ENCODE measurements at regions not wholly inside any gene's neighbourhood (a gene's known extent, or its start where the extent isn't known, plus 50 kb on each side); places are given as distances from the start of the nearest gene placed in this dataset.
A peak's percentile ranks its signal among the peaks of the same experiment; 100 is the strongest.

- H3K27ac ChIP-seq (ENCODE audit: low read length), result no peak overlapping the region
- H3K27me3 ChIP-seq (ENCODE audit: control insufficient read depth, insufficient read depth, low read length), result peaks cover 57% of the 10 kb centered on the region
- 0% methylated on average over 1 of the region's 4 CpGs for WGBS (ENCODE audit: insufficient coverage)
- peak; percentile 91 for DNase-seq
- H3K4me3 ChIP-seq (ENCODE audit: low read length), result no peak overlapping the region
- no peaks in the 10 kb centered on the region for H3K9me3 ChIP-seq (replicated peaks; ENCODE audit: control insufficient read depth, low read depth, low read length)
- peaks cover 14% of the 10 kb centered on the region for H3K4me1 ChIP-seq (ENCODE audit: control insufficient read depth, insufficient read depth, low read length)
- no peaks in the 10 kb centered on the region for H3K36me3 ChIP-seq (ENCODE audit: control insufficient read depth, insufficient read depth, low read length)
Measured at GRCh38 chr11:133712051-133712560, 133.2 kb downstream of the SPATA19 start.

DNA sequence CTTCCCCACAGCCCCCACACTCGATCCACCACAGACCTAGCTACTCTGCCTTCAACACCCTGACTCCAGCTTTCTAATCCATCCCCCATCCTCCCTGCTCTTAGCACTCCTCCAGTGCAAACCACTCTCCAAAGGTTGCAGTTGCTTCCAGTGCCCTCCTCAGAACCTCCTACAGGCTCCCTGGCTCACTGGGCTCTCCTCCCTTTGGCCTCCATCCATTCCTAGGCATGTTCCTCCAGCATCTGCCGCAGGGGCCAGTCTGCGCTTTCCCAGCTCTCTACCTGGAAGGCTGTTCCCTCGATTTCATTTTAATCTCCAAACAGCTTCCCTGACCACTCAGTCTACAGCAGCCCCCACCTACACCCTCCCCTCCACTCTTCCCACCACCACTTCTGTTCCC, 133.8 kb downstream of the SPATA19 start:
- Histone ChIP-seq H3K27me3 (ENCODE audit: control insufficient read depth, insufficient read depth, low read length) (peaks cover 52% of the 10 kb centered on the region), H3K4me3 (ENCODE audit: low read length) (no peak overlapping the region), H3K27ac (ENCODE audit: low read length) (no peak overlapping the region), H3K4me1 (ENCODE audit: control insufficient read depth, insufficient read depth, low read length) (peaks cover 14% of the 10 kb centered on the region), H3K9me3 (replicated peaks; ENCODE audit: control insufficient read depth, low read depth, low read length) (no peaks in the 10 kb centered on the region), H3K36me3 (ENCODE audit: control insufficient read depth, insufficient read depth, low read length) (no peaks in the 10 kb centered on the region)
- 35% methylated on average over 4 of the region's 4 CpGs for WGBS (ENCODE audit: insufficient coverage)
- peak; percentile 2 for DNase-seq

DNA sequence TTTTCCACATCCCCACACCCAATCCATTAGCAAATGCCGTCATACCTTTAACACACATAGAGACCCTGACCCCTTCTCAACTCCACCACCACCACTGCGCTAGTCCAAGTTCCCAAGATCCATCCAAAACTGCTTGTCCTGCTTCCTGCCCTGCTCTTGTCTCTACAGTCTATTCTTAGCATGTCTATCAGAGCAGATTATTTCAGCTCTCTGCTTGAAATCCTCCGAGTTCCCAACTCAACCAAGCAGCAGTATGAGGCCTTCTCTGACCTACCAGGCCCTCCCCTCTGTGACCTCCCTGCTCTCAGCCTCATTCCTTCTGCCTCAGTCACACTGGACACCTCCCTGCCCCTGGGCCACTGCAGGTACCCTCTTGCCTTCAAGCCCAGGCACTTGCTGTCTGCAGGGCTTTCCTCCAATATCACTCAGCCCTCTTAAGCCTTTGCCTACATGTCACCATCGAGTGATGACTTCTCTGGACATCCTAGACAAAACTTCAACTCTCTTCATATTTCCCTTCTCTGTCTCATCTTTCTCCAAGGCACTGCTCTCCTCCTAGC, 134.6 kb downstream of the SPATA19 start:
- DNase-seq, result no peak

GRCh38 chr11:133710241-133710640, 135.1 kb downstream of the SPATA19 start:
- 89% methylated on average over 3 of the region's 3 CpGs for WGBS (ENCODE audit: insufficient coverage)
- no peaks in the 10 kb centered on the region for H3K9me3 ChIP-seq (replicated peaks; ENCODE audit: control insufficient read depth, low read depth, low read length)
- H3K27ac ChIP-seq (ENCODE audit: low read length), result no peak overlapping the region
- peaks cover 14% of the 10 kb centered on the region for H3K4me1 ChIP-seq (ENCODE audit: control insufficient read depth, insufficient read depth, low read length)
- DNase-seq, result no peak
- H3K27me3 ChIP-seq (ENCODE audit: control insufficient read depth, insufficient read depth, low read length), result peaks cover 48% of the 10 kb centered on the region
- no peaks in the 10 kb centered on the region for H3K36me3 ChIP-seq (ENCODE audit: control insufficient read depth, insufficient read depth, low read length)
- H3K4me3 ChIP-seq (ENCODE audit: low read length), result no peak overlapping the region

More for the DNA sequence above, 134.6 kb downstream of the SPATA19 start:
- H3K4me1 ChIP-seq (ENCODE audit: control insufficient read depth, insufficient read depth, low read length), result peaks cover 14% of the 10 kb centered on the region
- peaks cover 51% of the 10 kb centered on the region for H3K27me3 ChIP-seq (ENCODE audit: control insufficient read depth, insufficient read depth, low read length)
- H3K9me3 ChIP-seq (replicated peaks; ENCODE audit: control insufficient read depth, low read depth, low read length), result no peaks in the 10 kb centered on the region
- WGBS (ENCODE audit: insufficient coverage), result 75% methylated on average over 4 of the region's 4 CpGs
- no peak overlapping the region for H3K4me3 ChIP-seq (ENCODE audit: low read length)
- H3K27ac ChIP-seq (ENCODE audit: low read length), result no peak overlapping the region
- H3K36me3 ChIP-seq (ENCODE audit: control insufficient read depth, insufficient read depth, low read length), result no peaks in the 10 kb centered on the region

DNA sequence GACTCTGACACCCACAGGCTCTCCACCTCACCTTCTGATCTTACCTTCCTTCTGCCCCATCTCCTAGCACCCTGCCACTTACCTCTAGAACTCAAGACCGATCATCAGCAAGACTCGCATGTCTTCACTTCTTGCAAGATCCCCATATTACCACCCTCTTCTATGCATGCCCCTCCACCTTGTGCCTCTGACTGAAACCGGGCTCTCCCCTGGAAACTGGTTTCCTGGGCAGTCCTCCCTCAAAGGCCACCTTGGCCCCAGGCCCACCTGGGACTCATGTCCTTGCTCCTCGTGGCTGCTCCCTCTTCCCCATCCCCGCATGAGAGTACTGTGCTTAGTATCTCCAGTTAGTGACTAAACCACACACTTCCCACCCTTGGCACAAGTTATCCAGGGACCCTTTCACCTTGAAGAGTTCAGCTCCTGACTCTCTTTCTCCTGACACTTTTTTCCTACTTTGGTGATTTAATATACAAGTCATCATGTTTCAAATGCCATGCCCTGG, 136.7 kb downstream of the SPATA19 start:
- Histone ChIP-seq H3K36me3 (ENCODE audit: control insufficient read depth, insufficient read depth, low read length) (no peaks in the 10 kb centered on the region), H3K4me3 (ENCODE audit: low read length) (no peak overlapping the region), H3K27ac (ENCODE audit: low read length) (no peak overlapping the region), H3K27me3 (ENCODE audit: control insufficient read depth, insufficient read depth, low read length) (peaks cover 36% of the 10 kb centered on the region), H3K9me3 (replicated peaks; ENCODE audit: control insufficient read depth, low read depth, low read length) (no peaks in the 10 kb centered on the region), H3K4me1 (ENCODE audit: control insufficient read depth, insufficient read depth, low read length) (peaks cover 14% of the 10 kb centered on the region)
- WGBS (ENCODE audit: insufficient coverage), result 86% methylated on average over 5 of the region's 5 CpGs
- no peak for DNase-seq

DNA sequence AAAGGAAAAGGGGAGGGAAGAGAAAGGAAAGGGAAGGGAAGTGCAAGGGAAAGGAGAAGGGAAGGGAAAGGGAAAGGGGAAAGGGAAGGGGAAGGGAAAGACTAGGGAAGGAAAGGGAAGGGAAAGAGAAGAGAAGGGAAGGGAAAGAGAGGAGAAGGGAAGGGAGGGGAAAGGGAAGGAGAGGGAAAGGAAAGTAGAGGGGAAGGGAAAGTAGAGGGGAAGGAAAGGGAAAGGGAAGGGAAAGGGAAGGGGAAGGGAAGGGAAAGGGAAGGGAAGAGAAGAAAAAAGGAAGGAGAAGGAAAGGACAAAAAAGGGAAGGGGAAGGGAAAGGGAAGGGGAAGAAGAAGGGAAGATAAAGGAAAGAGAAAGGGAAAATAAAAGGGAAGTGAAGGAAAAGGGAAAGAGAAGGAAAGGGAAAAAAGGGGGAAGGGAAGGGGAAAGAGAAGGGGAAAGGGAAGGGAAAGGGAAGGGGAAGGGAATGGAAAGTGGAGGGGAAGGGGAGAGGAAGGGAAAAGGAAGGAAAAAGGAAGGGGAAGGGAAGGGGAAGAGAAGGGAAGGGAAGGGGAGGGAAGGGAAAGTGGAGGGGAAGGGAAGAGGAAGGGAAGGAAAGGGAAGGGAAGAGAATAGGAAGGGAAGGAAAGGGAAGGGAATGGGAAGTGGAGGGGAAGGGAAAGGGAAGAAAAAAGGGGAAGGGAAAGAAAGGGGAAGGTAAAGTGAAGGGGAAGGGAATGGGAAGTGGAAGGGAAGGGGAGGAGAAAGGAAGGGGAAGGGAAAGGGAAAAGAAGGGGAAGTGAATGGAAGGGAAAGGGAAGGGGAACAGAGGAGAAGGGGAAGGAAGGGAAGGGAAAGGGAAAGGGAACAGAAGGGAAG, 138.2 kb downstream of the SPATA19 start:
- Histone ChIP-seq H3K9me3 (replicated peaks; ENCODE audit: control insufficient read depth, low read depth, low read length) (no peaks in the 10 kb centered on the region), H3K27ac (ENCODE audit: low read length) (no peak overlapping the region), H3K4me1 (ENCODE audit: control insufficient read depth, insufficient read depth, low read length) (peaks cover 7% of the 10 kb centered on the region), H3K36me3 (ENCODE audit: control insufficient read depth, insufficient read depth, low read length) (no peaks in the 10 kb centered on the region), H3K27me3 (ENCODE audit: control insufficient read depth, insufficient read depth, low read length) (peaks cover 30% of the 10 kb centered on the region), H3K4me3 (ENCODE audit: low read length) (no peak overlapping the region)
- DNase-seq, result no peak

- no CpG with 5 or more reads among the region's 3 CpGs for WGBS (ENCODE audit: insufficient coverage)
- Histone ChIP-seq H3K36me3 (ENCODE audit: control insufficient read depth, insufficient read depth, low read length) (no peaks in the 10 kb centered on the region), H3K27me3 (ENCODE audit: control insufficient read depth, insufficient read depth, low read length) (peaks cover 32% of the 10 kb centered on the region), H3K4me3 (ENCODE audit: low read length) (no peak overlapping the region), H3K27ac (ENCODE audit: low read length) (no peak overlapping the region), H3K4me1 (ENCODE audit: control insufficient read depth, insufficient read depth, low read length) (no peaks in the 10 kb centered on the region), H3K9me3 (replicated peaks; ENCODE audit: control insufficient read depth, low read depth, low read length) (no peaks in the 10 kb centered on the region)
- no peak for DNase-seq
Measured at GRCh38 chr11:133705873-133706272, 139.4 kb downstream of the SPATA19 start.

DNA sequence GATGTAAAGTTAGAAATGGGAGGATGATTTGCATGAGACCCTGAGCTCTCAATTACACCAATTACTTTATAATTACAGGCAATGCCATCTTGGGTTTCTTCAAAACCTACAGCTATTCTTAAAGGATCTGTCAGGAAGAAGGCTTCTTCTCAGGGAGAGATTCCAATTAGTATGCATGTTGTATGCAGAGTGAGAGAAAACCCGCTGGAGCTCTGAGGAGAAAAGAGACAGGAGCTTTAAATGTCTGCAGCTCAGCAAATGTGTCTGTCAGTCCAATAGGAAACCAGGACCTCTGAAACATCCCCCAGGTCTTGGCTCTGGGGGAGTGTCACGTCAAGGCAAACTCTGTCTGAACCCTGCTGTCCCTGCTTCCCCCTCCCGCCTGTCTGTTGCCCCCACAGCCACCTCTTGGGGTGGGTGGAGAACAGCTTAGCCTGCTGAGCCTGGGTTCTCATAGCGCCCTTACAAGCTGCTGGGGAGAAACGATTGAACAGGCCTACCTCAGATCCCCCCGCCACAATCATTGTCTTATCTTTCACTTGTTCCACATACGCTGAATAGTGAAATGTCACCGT, 140.2 kb downstream of the SPATA19 start:
- no peaks in the 10 kb centered on the region for H3K36me3 ChIP-seq (ENCODE audit: control insufficient read depth, insufficient read depth, low read length)
- peaks cover 33% of the 10 kb centered on the region for H3K27me3 ChIP-seq (ENCODE audit: control insufficient read depth, insufficient read depth, low read length)
- H3K9me3 ChIP-seq (replicated peaks; ENCODE audit: control insufficient read depth, low read depth, low read length), result no peaks in the 10 kb centered on the region
- no peak for DNase-seq
- no peak overlapping the region for H3K27ac ChIP-seq (ENCODE audit: low read length)
- no peak overlapping the region for H3K4me3 ChIP-seq (ENCODE audit: low read length)
- no peaks in the 10 kb centered on the region for H3K4me1 ChIP-seq (ENCODE audit: control insufficient read depth, insufficient read depth, low read length)
- 34% methylated on average over 3 of the region's 8 CpGs for WGBS (ENCODE audit: insufficient coverage)

GRCh38 chr11:133699071-133699470, 146.2 kb downstream of the SPATA19 start:
- Histone ChIP-seq H3K4me3 (ENCODE audit: low read length) (no peak overlapping the region), H3K36me3 (ENCODE audit: control insufficient read depth, insufficient read depth, low read length) (no peaks in the 10 kb centered on the region), H3K27me3 (ENCODE audit: control insufficient read depth, insufficient read depth, low read length) (peaks cover 4% of the 10 kb centered on the region), H3K9me3 (replicated peaks; ENCODE audit: control insufficient read depth, low read depth, low read length) (no peaks in the 10 kb centered on the region), H3K27ac (ENCODE audit: low read length) (no peak overlapping the region), H3K4me1 (ENCODE audit: control insufficient read depth, insufficient read depth, low read length) (peaks cover 5% of the 10 kb centered on the region)
- no peak for DNase-seq
- 88% methylated on average over 3 of the region's 5 CpGs for WGBS (ENCODE audit: insufficient coverage)

GRCh38 chr11:133698654-133699053, 146.7 kb downstream of the SPATA19 start:
- DNase-seq, result no peak
- H3K27ac ChIP-seq (ENCODE audit: low read length), result no peak overlapping the region
- H3K4me1 ChIP-seq (ENCODE audit: control insufficient read depth, insufficient read depth, low read length), result peaks cover 5% of the 10 kb centered on the region
- H3K9me3 ChIP-seq (replicated peaks; ENCODE audit: control insufficient read depth, low read depth, low read length), result no peaks in the 10 kb centered on the region
- peaks cover 4% of the 10 kb centered on the region for H3K27me3 ChIP-seq (ENCODE audit: control insufficient read depth, insufficient read depth, low read length)
- H3K4me3 ChIP-seq (ENCODE audit: low read length), result no peak overlapping the region
- WGBS (ENCODE audit: insufficient coverage), result 100% methylated on average over 1 of the region's 1 CpG
- H3K36me3 ChIP-seq (ENCODE audit: control insufficient read depth, insufficient read depth, low read length), result no peaks in the 10 kb centered on the region

All from muscle of leg (tissue), 3 donors.